ENCODE measurements at regions not wholly inside any gene's neighbourhood (a gene's known extent, or its start where the extent isn't known, plus 50 kb on each side); places are given as distances from the start of the nearest gene placed in this dataset.
A peak's percentile ranks its signal among the peaks of the same experiment; 100 is the strongest.
"Not testable (repeated sequence)": the region's sequence is repeated elsewhere in the genome, so short reads cannot be mapped to it uniquely, and the experiment has no call there.

DNA sequence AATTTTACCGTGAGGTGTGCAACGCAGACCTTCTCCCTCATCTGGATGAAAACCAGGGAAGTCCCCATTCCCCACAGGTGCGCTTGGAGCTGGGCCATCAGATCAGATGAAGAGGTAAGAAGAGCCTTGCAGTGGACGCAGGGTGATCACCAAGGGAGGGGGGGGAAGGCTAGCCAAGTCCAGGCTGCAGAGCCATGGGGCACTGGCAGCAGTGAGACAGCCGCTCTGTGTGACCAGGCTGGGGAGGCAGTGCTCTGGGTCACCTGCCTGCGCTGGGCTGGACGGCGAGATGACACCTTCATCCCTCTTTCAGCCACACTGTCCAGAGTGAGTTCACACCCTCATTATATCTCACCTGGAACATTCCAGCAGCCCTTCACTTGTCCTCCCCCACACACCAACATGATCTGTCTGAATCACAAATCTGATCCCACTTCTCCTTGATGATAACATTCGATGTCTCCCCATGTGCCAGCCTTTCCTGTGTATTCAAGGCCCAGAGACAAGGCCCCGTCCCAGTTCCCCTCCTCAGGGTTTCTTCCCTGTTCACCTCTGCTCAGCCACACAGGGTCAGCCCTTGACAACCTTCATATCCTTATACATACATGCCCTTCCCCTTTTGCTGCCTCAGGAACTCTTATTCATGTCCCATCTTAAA is 65.9 kb upstream of the VASH1 start:
- Mint-ChIP-seq H3K4me1 (ENCODE audit: low read depth) (no peaks in the 10 kb centered on the region), H3K36me3 (ENCODE audit: low read depth) (no peaks in the 10 kb centered on the region), H3K27me3 (peaks cover under 1% of the 10 kb centered on the region), H3K27ac (no peak overlapping the region), H3K4me3 (no peak overlapping the region), H3K9me3 (no peaks in the 10 kb centered on the region)
- DNase-seq = peak; percentile 6

DNA sequence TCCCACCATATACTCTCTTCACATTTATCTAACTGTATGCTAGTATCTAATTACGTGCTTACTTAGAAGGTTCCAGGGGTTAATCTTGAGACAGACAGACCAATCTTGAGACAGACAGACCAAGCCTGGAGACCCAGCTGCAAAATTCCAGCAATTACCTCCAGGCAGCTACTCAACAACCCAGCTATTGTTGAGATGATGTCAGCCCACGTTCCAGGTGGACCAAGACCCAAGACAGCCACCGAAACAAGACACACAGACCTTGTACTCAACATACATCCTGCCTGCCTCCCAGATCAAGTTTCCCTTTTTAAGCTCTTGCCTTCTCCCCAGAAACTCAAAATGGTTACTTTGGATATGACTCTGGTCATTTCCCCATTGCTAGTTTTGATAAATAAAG is 64.9 kb upstream of the VASH1 start:
- no peaks in the 10 kb centered on the region for H3K9me3 Mint-ChIP-seq
- no peak overlapping the region for H3K27ac Mint-ChIP-seq
- no peak overlapping the region for H3K4me3 Mint-ChIP-seq
- no peaks in the 10 kb centered on the region for H3K27me3 Mint-ChIP-seq
- H3K36me3 Mint-ChIP-seq (ENCODE audit: low read depth) = no peaks in the 10 kb centered on the region
- H3K4me1 Mint-ChIP-seq (ENCODE audit: low read depth) = no peaks in the 10 kb centered on the region
- no peak for DNase-seq

DNA sequence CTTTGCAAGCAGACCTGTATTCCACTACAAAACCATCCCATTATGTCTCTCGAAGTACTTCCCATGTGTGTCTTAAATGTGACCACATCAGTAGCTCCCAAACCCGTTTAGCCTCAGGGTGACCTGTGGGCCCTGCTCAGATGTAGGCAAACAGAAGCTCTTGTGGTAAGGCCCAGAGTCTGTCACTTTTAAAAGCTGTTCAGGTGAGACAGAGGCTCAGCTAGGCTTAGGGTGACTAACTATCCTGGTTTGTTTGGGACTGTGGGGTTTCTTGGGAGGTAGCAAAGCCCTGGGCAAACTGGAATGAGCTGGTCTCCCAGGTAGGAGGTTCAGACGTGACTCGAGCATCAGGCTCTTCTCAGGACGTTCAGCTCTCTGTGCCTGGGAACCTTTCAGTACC is 64.5 kb upstream of the VASH1 start:
- no peak overlapping the region for H3K27ac Mint-ChIP-seq
- DNase-seq = peak; percentile 19
- H3K36me3 Mint-ChIP-seq (ENCODE audit: low read depth) = no peaks in the 10 kb centered on the region
- no peaks in the 10 kb centered on the region for H3K9me3 Mint-ChIP-seq
- no peaks in the 10 kb centered on the region for H3K27me3 Mint-ChIP-seq
- no peak overlapping the region for H3K4me3 Mint-ChIP-seq
- no peaks in the 10 kb centered on the region for H3K4me1 Mint-ChIP-seq (ENCODE audit: low read depth)

DNA sequence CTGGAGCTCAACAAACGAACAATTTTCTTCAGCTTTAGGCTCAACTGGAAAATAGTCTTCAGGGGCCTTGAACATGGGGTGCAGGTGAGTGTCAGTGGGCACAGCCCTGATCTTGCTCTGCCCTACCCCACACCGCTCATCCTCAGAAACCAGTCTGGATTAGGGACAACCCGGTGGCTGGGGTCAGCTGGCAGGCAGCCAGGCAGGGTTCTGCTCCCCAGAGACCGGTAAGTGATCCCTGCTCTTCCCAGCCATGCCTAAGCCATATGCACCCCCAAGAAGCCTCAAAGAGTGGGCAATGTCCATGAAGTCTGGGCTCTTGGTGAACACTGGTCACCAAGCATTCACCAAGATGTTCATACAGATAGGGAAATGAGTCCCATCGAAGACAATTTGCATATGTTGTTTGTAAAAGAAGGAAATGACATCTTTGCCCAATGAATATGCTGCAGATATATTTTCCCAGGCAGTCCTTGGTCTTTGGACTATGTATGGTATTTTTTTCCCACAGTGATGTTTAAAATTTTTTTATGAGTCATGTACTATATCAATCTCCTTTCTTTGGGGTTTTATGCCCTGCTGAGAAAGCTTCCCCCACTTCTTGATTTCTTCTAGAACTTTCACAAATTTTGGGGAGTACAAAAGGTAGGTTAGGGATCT is 63.9 kb upstream of the VASH1 start:
- H3K27ac Mint-ChIP-seq = no peak overlapping the region
- H3K4me3 Mint-ChIP-seq = no peak overlapping the region
- no peaks in the 10 kb centered on the region for H3K4me1 Mint-ChIP-seq (ENCODE audit: low read depth)
- no peaks in the 10 kb centered on the region for H3K9me3 Mint-ChIP-seq
- no peaks in the 10 kb centered on the region for H3K27me3 Mint-ChIP-seq
- DNase-seq = peak; percentile 13
- H3K36me3 Mint-ChIP-seq (ENCODE audit: low read depth) = no peaks in the 10 kb centered on the region

DNA sequence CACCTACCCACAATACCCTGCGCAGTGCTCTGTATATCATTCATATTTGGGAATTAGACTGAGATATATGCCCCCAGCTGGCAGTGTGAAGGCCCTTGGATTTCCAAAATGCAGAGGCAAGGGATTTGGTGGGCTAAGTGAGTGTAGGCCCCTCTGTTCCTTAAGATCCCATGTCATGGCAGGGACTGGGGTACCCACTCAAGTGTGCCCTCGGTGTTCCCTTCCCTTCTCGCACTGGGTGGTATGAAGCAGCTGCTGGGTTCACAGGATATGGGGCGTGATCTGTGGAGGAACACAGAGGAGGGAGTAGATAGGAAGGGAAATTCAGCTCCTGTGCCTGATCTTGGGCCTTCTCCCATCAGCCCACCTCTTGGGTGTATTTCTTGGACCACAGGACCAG is 63.1 kb upstream of the VASH1 start:
- Mint-ChIP-seq H3K27ac (no peak overlapping the region), H3K9me3 (no peaks in the 10 kb centered on the region), H3K4me1 (ENCODE audit: low read depth) (no peaks in the 10 kb centered on the region), H3K36me3 (ENCODE audit: low read depth) (no peaks in the 10 kb centered on the region), H3K4me3 (no peak overlapping the region), H3K27me3 (no peaks in the 10 kb centered on the region)
- no peak for DNase-seq

DNA sequence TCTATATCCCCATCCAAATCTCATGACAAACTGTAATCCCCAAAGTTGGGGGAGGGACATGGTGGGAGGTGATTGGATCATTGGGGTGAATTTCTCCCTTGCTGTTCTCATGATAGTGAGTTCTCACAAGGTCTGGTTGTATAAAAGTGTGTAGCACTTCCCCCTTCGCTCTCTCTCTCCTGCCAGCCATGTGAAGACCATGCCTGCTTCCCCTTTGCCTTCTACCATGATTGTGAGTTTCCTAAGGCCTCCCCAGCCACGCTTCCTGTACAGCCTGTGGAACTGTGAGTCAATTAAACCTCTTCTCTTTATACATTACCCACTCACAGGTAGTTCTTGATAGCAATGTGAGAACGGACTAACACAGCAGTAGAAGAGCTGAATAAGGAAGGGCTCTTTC is 62.6 kb upstream of the VASH1 start:
- no peak overlapping the region for H3K27ac Mint-ChIP-seq
- H3K4me1 Mint-ChIP-seq (ENCODE audit: low read depth) = no peaks in the 10 kb centered on the region
- H3K4me3 Mint-ChIP-seq = no peak overlapping the region
- no peaks in the 10 kb centered on the region for H3K36me3 Mint-ChIP-seq (ENCODE audit: low read depth)
- no peak for DNase-seq
- H3K9me3 Mint-ChIP-seq = no peaks in the 10 kb centered on the region
- H3K27me3 Mint-ChIP-seq = no peaks in the 10 kb centered on the region

DNA sequence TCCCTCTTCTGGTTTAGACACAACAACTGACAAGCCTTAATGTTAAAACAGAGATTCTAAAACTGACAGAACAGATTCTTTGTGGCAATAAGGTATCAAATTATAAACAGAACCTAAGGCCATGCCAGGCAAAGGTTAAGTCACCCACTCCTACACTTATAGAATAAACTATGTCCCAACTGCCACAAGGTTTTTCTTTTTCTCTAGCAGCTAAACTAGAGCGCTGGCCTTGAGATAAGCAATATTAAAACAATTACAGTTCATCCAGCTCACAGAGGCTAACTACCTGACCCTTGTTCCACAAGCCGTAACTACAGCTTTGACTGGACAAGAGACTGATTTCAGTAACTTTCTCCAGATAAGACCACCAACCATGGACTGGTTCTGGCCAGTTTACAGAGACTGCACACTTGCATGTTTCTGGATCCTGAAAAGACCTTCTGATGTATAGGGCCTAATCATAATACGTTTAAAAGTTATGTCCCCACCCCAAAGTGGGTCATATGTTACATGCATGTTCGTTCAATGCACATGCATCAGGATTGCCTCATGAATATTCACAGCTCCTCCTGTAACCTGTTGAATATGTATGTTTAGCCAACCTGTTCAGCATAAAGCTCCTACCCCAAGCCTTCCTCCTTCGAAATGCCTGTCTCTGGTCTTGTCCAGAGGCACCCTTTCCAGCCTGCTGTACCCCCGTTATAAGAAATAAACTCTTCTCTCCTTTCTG is 61.9 kb upstream of the VASH1 start:
- no peak overlapping the region for H3K27ac Mint-ChIP-seq
- H3K4me1 Mint-ChIP-seq (ENCODE audit: low read depth) = no peaks in the 10 kb centered on the region
- no peaks in the 10 kb centered on the region for H3K9me3 Mint-ChIP-seq
- H3K36me3 Mint-ChIP-seq (ENCODE audit: low read depth) = no peaks in the 10 kb centered on the region
- DNase-seq = no peak
- H3K27me3 Mint-ChIP-seq = no peaks in the 10 kb centered on the region
- no peak overlapping the region for H3K4me3 Mint-ChIP-seq

DNA sequence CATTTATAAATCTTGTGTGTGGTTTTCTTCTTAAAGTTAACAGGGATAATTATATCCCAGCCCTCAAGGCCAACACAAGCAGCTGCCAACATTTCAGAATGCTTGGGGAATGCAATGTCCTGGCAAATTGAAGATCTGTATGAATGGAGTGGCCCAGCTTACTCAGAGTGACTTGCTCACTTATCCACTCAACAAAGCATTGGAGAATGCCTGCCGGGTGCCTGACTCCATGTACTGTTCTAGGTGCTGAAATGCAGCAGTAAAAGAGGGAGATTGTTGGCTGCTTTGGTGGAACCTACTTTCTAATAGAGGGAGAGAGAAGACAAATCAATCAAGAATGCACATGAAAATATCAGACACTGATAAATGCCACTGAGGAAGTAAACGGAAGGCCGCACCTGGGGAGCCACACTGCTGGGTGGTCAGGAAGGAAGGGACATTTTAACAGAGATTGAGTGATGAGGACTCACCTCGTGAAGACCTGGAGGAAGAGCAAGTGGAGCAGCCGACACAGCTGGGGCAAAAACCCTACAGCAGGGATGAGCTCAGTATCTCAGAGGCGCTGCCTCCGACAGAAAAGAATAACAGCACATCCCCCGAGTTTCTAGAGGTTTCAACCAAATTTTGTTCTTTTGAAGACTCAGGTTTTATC is 61.2 kb upstream of the VASH1 start:
- no peak overlapping the region for H3K27ac Mint-ChIP-seq
- H3K36me3 Mint-ChIP-seq (ENCODE audit: low read depth) = no peaks in the 10 kb centered on the region
- no peaks in the 10 kb centered on the region for H3K4me1 Mint-ChIP-seq (ENCODE audit: low read depth)
- DNase-seq = no peak
- no peaks in the 10 kb centered on the region for H3K9me3 Mint-ChIP-seq
- no peaks in the 10 kb centered on the region for H3K27me3 Mint-ChIP-seq
- H3K4me3 Mint-ChIP-seq = no peak overlapping the region

DNA sequence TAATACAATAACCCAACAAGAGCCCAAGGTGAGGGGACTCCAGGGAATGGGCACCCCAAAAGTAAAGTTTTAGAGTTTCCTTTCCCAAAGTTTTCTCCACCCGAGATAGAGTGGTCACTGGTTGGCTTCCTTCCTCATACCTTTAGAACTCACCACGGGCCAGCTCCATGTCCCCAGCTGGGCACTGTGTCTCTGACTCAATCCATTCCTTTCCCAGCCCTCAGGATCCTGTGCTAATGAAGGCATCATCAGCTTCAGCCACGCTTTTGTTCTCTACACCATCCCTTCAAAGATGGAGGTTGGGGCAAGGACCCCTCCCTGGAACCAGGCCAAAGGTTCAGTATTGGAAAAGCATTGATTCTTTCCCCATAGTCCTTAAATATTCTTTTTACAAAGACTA is 59.8 kb upstream of the VASH1 start:
- Mint-ChIP-seq H3K27ac (no peak overlapping the region), H3K27me3 (peaks cover 4% of the 10 kb centered on the region), H3K4me3 (no peak overlapping the region), H3K4me1 (ENCODE audit: low read depth) (no peaks in the 10 kb centered on the region), H3K9me3 (no peaks in the 10 kb centered on the region), H3K36me3 (ENCODE audit: low read depth) (no peaks in the 10 kb centered on the region)
- no peak for DNase-seq

DNA sequence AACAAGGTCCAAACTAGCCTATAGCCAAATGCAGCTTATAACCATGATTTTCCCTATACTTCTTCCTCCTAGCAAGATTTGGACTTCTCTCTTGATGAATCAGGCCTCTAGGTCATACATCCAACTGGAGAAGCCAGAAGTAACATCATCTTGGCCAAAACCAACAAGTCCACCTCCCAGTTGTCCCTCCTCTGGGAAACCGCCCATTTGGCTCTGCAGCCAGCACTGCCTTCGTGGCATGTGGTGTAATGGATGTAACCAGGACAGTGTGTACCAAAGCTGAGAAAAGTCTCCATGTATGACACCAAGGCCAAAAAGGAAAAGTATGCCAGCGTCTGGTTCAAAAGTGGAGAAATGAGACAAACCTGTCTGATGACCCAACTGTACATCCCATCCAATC is 59.3 kb upstream of the VASH1 start:
- H3K36me3 Mint-ChIP-seq (ENCODE audit: low read depth) = no peaks in the 10 kb centered on the region

DNA sequence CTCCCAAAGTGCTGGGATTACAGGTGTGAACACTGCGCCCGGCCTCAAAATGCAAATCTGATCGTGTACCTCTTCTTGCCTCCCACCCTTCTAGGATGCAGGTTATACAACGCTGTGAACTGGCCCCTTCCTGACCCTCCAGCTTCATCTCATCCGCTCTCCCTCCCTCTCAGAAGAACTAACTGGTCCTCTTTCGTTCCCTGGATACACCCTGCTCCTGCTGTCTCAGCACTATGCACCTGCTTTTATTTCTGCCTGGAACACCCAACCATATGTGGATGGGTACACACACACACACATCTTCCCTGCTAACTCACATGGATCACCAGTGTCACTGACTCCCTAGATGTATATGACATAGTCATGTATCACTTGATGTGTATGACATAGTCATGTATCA is 56.1 kb upstream of the VASH1 start:
- DNase-seq = no peak
- no peak overlapping the region for H3K27ac Mint-ChIP-seq
- H3K9me3 Mint-ChIP-seq = no peaks in the 10 kb centered on the region

More for the DNA sequence above, 59.3 kb upstream of the VASH1 start:
- Mint-ChIP-seq H3K27me3 (peaks cover 4% of the 10 kb centered on the region), H3K4me1 (ENCODE audit: low read depth) (no peaks in the 10 kb centered on the region), H3K27ac (no peak overlapping the region), H3K9me3 (no peaks in the 10 kb centered on the region), H3K4me3 (no peak overlapping the region)
- DNase-seq = no peak

DNA sequence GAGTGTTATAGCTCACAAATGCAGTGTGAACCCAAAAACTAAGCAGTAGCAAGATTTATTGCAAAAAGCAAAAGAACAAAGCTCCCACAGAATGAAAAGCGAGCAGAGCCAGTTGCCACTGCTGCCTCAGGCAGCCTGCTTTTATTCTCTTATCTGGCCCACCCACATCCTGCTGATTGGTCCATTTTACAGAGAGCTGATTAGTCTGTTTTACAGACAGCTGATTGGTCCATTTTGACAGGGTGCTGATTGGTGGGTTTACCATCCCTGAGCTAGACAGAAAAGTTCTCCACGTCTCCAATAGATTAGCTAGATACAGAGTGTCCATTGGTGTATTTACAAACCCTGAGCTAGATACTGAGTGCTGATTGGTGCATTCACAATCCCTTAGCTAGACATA is 55.1 kb upstream of the VASH1 start:
- H3K27me3 Mint-ChIP-seq = peaks cover 15% of the 10 kb centered on the region
- not testable (repeated sequence) for H3K36me3 Mint-ChIP-seq (ENCODE audit: low read depth); H3K4me1 Mint-ChIP-seq (ENCODE audit: low read depth); H3K9me3 Mint-ChIP-seq; H3K27ac Mint-ChIP-seq; H3K4me3 Mint-ChIP-seq
- peak; percentile 2 for DNase-seq

More for the DNA sequence above, 56.1 kb upstream of the VASH1 start:
- H3K4me3 Mint-ChIP-seq = no peak overlapping the region
- no peaks in the 10 kb centered on the region for H3K4me1 Mint-ChIP-seq (ENCODE audit: low read depth)
- H3K36me3 Mint-ChIP-seq (ENCODE audit: low read depth) = no peaks in the 10 kb centered on the region
- peaks cover 5% of the 10 kb centered on the region for H3K27me3 Mint-ChIP-seq

DNA sequence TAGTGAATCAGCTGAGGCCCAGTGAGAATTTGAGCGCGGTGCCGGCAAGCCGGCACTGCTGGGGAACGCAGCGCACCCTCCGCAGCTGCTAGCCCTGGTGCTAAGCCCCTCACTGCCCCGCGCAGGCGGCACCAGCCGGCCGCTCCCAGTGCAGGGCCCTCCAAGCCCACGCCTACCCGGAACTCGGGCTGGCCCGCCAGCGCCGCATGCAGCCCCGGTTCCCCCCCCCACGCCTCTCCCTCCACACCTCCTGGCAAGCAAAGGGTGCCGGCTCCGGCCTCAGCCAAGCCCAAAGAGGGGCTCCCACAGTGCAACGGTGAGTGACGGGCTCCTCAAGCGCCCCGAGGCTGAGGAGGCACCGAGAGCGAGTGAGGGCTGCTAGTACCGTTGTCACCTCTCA is 54.5 kb upstream of the VASH1 start:
- no peak overlapping the region for H3K4me3 Mint-ChIP-seq
- H3K27me3 Mint-ChIP-seq = peaks cover 15% of the 10 kb centered on the region
- H3K27ac Mint-ChIP-seq = no peak overlapping the region

DNA sequence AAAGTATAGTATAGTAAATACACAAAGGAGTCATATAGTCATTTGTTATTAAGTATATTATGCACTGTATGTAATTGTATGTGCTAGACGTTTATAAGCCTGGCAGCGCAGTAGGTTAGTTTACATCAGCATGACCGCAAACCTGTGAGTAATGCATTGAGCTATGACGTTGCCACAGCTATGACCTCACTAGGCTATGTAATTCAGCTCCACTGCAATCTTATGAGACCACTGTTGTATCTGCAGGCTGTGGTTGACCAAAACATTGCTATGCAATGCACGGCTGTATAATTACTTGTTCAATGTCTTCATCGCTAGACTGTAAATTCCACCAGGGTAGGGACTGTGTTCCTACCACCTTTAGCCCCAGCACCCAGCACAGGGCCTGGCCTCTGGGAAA is 53.2 kb upstream of the VASH1 start:
- no peak overlapping the region for H3K27ac Mint-ChIP-seq
- H3K4me3 Mint-ChIP-seq = no peak overlapping the region
- no peaks in the 10 kb centered on the region for H3K36me3 Mint-ChIP-seq (ENCODE audit: low read depth)
- H3K9me3 Mint-ChIP-seq = no peaks in the 10 kb centered on the region
- DNase-seq = no peak
- no peaks in the 10 kb centered on the region for H3K4me1 Mint-ChIP-seq (ENCODE audit: low read depth)
- peaks cover 15% of the 10 kb centered on the region for H3K27me3 Mint-ChIP-seq

More for the DNA sequence above, 54.5 kb upstream of the VASH1 start:
- H3K9me3 Mint-ChIP-seq = no peaks in the 10 kb centered on the region
- H3K36me3 Mint-ChIP-seq (ENCODE audit: low read depth) = no peaks in the 10 kb centered on the region
- no peaks in the 10 kb centered on the region for H3K4me1 Mint-ChIP-seq (ENCODE audit: low read depth)
- DNase-seq = peak; percentile 5

DNA sequence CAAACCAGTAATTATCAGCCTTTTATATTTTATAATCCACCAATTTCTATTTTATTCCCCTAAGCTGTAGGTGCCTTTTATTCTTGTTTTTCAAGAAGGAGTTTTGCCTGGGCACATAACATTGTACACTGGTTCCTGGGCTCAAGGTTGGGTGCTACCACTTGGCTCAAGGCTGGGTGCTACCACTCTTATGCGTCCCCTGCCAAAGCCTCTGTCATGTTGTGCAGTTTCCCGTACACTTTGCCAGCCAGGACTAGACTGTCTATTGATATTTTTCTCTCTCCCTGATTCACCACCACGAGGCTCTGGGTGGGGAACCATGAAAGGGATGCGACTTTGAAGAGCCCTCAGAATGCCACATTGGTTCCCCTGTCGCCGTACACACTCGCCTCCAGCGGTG is 52.5 kb upstream of the VASH1 start:
- no peak overlapping the region for H3K27ac Mint-ChIP-seq
- H3K27me3 Mint-ChIP-seq = peaks cover 20% of the 10 kb centered on the region
- H3K36me3 Mint-ChIP-seq (ENCODE audit: low read depth) = no peaks in the 10 kb centered on the region

More for the DNA sequence above, 52.5 kb upstream of the VASH1 start:
- DNase-seq = no peak
- Mint-ChIP-seq H3K4me1 (ENCODE audit: low read depth) (no peaks in the 10 kb centered on the region), H3K9me3 (no peaks in the 10 kb centered on the region), H3K4me3 (no peak overlapping the region)

All from activated T-cell treated with anti-CD3 and anti-CD28 coated beads, Interleukin-2, amount 50 U/mL, for 24 hours (primary cell).